ENCODE measurements at regions not wholly inside any gene's neighbourhood (a gene's known extent, or its start where the extent isn't known, plus 50 kb on each side); places are given as distances from the start of the nearest gene placed in this dataset.
"Not testable (repeated sequence)": the region's sequence is repeated elsewhere in the genome, so short reads cannot be mapped to it uniquely, and the experiment has no call there.

DNA sequence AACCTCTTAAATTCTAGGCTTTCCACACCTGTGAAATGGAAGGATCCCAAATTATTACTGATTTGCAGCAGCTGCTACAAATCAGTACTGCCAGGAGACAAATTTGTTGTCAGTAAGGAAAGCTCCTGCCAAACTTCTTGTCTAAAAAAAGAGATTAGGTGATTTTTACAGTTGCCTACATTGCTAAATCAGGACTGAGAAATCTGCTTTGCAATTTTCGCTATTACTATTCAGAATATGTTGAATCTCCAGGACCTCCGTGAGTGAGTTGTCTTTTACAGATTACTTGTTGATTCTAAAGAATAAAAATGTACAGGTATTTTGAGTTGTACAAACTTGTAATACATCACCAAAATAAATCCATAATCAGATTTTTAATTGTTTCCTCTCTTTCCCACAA, 1815.9 kb downstream of the PCDH9 start:
- no peak for DNase-seq (ENCODE audit: low read depth in 1 of 2, low spot score in 1 of 2)

DNA sequence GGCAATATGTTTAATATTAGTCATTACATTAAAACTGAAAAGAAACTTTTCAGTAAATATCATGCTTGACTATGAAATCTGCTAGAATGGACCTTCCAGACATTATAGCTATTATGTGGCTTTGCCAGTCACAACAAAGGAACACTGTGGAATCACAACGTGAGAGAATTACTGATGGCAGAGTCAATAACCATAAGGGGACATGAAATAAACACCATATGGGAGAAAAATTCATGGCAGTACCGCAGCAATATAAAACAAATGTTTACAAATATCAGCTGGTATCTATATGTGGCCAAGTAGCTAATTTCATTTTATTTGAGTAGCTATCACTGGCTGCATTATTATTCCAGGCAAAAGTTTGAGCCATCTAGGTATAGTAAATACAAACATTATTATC, 1818.6 kb downstream of the PCDH9 start:
- DNase-seq (ENCODE audit: low read depth in 1 of 2, low spot score in 1 of 2), result no peak

DNA sequence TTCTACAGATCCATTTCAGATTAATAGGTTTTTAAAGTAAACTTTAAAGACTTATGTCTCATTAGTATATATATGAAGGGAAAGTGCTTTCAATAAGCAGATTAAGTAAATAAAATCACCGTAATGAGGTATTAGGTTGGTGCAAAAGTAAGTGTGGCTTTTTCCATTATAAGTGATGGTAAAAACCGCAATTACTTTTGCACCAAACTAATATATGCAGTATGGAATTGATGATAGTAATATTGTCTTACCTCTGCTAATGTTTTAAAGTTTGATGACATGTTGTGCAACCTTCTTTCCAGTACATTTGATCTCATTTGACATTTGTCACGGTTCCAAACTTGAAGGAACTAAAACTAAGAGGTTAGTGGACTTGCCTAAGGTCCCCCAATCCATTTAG, 1819.3 kb downstream of the PCDH9 start:
- no peak for DNase-seq (ENCODE audit: low read depth in 1 of 2, low spot score in 1 of 2)

DNA sequence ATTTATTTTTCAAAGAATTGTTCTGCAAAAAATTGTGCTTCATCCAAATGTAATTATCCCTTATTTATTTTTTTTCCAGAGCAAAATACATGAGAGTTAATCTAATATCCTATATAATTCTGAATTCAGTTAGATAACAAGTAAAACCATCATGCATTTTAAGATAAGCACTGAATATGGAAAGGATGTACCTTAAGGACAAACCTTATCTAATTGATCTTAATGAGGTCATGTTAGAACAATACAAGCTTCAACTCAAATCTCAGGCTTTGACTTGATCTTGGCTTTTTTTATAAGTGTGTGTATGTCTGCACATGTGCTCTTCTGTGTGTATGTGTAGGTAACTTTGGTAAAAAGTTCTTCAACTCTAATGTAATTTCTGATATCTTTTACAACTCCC, 1828.8 kb downstream of the PCDH9 start:
- no peak for DNase-seq (ENCODE audit: low read depth in 1 of 2, low spot score in 1 of 2)

DNA sequence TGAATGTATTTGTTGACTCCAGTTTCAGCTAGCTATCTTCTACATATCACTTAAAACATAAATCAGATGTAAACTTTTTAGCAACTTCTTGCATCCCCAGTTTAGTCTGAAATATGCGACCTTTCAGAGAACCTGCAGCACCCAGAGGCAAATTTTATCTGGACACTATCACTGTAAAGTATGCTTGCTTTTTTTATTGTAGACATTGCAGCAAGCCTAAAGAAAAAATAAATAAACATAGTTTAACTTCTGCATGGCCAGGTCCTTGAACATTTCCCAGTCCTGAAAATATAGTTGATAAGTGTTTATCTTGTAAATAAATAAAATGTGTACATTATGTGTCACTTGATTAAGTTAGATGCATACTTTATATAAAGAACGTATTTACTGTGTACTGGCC, 1829.4 kb downstream of the PCDH9 start:
- no peak for DNase-seq (ENCODE audit: low read depth in 1 of 2, low spot score in 1 of 2)

DNA sequence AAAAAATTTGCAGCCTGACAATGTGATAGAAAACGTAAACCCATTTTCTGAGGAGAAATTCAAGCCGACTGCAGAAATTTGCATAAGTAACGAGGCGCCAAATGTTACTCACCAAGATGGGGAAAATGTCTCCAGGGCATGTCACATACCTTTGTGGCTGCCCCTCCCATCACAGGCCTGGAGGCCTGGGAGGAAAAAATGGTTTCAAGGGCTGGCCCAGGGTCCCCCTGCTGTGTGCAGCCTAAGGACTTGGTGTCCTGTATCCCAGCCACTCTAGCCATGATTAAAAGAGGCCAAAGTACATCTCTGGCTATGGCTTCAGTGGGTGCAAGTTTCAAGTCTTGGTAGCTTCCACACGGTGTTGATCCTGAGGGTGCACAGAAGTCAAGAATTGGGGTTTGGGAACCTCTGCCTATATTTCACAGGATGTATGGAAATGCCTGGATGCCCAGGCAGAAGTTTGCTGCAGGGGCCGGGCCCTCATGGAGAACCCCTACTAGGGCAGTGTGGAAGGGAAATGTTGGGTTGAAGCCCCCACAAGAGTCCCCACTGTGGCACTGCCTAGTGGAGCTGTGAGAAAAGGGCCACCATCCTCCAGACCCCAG, 1842.3 kb downstream of the PCDH9 start:
- no peak for DNase-seq (ENCODE audit: low read depth in 1 of 2, low spot score in 1 of 2)

DNA sequence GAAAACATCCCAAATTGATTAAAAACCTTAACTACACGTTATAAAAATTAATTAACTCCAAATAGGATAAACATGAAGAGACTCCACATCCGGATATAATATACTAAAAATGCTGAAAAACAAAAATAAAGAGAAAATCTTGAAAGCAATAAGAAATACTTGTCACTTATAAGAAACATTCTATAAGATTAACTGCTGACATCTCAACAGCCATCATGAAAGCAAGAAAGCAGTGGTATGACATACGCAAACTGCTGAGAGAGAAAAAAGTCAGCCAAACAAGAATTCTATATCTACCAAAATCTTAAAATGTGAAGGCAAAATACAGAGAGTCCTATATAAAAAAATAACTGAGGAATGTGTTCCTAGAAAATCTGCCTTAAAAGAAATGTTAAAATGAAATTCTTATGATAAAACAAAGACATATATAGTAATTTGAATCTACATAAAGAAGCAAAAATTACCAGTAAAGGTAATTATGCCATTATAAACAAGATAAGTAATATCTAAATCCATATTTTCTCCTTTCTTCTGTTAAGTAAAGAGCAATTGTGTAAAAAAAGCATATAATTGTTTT, 1851.1 kb downstream of the PCDH9 start:
- no peak for DNase-seq (ENCODE audit: low read depth in 1 of 2, low spot score in 1 of 2)

DNA sequence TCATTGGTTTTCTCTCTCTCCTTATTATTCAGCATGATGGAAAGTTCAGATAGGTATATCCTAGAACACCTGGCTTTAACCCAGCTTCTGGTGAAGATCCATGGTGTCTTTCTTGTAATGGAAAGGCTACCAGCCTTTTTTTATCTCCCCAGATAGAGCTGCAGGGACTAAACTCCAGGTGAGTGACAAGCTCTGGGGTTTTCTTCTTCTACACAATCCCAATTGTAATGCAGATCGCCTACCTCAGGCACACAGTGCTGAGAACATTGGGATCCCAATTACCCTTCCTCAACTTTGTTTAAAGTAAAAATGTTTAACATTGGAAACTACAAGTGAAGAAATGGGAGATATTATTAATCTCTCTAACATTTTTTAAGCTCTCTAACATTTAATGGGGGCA, 1851.7 kb downstream of the PCDH9 start:
- no peak for DNase-seq (ENCODE audit: low read depth in 1 of 2, low spot score in 1 of 2)

DNA sequence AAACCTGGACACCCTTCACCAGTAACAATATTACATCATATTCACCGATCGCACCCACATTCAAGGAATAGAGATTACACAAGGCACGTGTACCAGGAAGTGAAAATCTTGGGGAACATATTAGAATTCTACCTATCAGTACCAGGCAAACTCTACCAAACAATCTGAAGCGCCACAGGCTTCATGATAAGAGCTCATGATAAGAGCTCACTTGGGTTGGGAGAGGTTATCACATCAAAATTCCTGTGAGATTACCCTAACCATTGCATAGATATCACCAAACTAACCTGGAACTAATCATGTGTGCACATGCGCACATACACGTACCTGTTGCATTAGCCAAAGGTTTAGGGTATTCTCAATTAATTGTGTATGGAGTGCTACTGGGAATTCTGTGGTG, 1861.3 kb downstream of the PCDH9 start:
- DNase-seq (ENCODE audit: low read depth in 1 of 2, low spot score in 1 of 2), result no peak

DNA sequence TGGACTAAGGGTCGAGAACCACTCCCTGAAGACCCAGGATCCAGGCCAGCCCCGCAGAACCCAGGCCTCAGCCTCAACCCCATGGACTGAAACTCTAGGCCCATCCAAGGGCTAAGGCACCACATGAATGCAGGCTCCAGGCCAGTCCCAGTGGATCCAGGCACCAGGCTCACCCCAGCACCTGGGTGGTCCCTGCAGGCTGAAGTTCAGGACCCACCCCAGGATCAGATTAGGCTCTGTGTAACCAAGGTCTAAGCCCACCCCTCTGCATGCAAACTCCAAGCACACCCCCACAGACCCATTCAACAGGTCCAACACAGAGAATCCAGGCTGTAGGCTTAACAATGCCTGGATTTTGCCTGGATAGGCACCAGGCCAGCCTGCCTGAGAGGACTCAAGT, 1876.2 kb downstream of the PCDH9 start:
- no peak for DNase-seq (ENCODE audit: low read depth in 1 of 2, low spot score in 1 of 2)

DNA sequence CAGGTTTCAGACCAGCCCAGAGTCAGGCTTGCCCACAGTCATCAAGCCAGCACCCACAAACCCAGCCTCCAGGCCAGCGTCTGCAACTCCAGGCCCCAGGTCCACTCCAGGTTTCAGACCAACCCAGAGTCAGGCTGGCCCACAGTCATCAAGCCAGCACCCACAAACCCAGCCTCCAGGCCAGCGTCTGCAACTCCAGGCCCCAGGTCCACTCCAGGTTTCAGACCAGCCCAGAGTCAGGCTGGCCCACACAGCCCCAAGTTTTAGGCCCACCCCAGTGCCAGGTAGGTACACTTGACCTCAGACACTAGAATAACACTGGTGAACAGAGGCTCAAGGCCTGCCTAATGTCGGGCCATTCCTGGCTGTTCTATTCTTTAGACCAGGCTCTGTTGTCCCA, 1877.0 kb downstream of the PCDH9 start:
- not testable (repeated sequence) for DNase-seq (ENCODE audit: low read depth in 1 of 2, low spot score in 1 of 2)

DNA sequence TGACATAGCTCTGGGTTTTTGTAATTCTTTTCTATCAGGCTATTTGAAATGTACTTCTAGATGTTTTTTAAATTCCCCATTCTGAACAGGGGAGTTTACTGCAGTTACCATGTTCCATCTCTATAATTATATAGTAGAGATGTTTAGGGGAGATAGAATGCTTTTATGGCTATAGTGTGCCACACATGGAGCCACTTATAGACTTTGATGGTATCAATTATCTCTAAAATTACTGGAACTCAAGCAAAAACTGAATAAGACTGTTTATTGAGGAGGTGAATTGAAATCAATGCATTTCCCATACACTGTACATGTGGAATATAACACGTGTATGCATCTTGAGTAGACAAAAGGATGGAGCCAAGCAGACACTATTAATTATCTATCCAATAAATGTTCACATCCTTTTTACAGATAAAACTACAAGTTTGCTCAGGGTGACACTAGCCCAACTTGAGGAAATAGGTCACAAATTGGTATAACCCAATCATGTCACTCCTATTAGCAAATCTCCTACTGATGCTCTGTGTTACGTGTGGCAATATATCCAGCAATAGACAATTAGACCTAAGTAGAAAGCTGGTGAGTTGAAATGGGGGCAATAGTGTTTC, 1882.6 kb downstream of the PCDH9 start:
- DNase-seq (ENCODE audit: low read depth in 1 of 2, low spot score in 1 of 2), result no peak

DNA sequence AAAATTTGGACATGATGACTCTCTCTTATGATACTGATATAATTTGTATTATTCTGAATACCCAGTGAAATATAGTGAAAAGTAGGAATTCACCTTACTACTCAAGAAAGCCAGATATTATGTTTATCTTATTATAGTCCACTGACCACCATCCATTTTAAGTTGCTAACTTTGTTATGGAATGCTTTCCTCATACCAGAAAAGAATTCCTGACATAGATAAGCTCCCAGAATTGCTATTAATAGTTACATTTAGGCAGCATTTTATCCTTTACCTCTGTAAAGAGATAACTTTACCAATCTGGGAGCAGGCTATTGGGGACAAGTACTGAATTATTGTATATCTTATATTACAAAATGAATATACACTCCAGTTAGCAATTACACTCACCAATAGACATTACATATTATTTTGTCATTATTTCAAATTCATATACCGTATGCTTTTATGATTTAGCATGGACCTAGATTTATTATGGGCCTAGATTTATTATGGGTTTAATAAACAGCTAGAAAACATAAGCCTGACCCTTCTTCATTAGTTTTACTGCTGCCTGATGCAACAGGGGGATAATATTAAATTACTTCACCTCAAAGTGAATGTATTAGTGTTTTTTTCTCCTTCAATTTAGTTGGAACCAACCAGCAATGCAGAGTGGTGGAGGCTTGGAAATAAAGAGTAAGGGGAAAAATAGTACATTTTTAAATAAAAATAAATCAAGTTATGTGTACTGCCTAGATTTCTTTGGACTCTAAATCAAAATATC, 1886.1 kb downstream of the PCDH9 start:
- no peak for DNase-seq (ENCODE audit: low read depth in 1 of 2, low spot score in 1 of 2)

DNA sequence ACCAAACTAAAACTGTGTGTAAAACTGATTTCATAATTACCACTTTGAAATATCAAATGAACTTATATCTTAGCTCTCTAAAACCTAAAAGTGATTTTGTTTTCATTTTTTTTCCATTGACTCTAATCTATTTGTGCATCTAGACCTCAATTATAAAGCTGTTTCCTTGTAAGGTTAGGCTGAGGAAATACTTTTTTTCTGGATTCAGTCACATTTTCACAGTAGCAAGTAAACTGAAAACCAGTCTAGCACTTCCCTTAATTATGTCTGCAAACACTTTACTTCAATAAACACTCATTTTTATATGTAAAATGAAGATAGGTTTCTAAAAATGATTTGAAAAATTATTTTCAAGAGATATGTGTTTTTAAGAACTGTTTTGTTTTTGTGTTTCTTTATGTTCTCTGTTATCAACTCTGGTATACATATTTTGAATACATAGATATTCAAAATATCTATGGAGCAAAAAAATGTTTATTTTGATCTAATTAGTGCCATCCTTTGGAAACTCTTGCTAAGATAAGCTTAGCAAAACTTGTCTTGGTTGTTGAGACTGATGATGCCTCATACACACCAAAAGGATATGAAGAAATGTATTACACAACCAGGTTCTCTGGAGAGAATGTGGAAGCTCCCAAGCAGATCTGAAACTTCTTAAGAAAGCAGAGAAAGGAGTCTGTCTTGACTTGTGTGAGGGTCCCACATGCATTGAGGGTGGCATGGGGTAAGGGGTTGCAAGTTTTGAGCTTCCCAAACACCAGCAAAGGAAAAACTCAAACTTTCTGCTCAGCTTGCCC, 1887.4 kb downstream of the PCDH9 start:
- DNase-seq (ENCODE audit: low read depth in 1 of 2, low spot score in 1 of 2), result no peak

DNA sequence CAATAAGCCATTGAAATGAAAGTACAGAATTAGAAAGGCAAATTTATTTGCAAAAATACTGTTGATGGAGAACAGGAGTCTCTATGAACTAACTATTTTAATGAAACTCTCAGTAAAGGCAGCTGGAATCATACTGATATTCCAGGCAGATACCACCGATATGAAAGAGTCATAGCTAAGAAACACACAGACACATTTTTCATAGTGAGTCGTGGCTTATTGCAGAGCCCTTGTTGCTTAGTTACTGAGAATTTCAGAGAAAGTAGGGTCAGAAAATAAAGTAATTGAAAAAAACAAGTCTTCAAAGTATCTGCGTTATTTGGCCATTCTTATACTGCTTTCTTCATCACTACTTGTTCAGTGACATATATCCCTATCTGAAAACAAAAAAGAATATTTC, 1890.9 kb downstream of the PCDH9 start:
- no peak for DNase-seq (ENCODE audit: low read depth in 1 of 2, low spot score in 1 of 2)

DNA sequence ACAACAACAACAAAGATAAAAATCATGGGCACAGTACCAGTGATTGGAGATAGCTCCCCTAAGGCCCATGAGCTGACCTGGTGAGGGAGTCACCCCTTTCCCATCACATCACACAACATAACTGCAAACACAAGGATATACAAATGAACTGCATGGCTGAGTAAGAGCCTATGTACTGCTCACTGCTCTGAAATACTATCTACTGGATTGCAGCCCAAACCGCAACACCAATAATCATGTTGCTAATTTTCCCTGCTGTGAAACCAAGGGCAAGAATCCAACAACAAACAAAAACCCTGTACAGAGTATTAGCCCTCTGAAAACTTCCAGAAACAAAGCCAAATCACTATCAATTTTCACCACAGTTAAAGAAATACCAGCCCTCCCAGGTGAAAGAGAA, 1893.2 kb downstream of the PCDH9 start:
- no peak for DNase-seq (ENCODE audit: low read depth in 1 of 2, low spot score in 1 of 2)

DNA sequence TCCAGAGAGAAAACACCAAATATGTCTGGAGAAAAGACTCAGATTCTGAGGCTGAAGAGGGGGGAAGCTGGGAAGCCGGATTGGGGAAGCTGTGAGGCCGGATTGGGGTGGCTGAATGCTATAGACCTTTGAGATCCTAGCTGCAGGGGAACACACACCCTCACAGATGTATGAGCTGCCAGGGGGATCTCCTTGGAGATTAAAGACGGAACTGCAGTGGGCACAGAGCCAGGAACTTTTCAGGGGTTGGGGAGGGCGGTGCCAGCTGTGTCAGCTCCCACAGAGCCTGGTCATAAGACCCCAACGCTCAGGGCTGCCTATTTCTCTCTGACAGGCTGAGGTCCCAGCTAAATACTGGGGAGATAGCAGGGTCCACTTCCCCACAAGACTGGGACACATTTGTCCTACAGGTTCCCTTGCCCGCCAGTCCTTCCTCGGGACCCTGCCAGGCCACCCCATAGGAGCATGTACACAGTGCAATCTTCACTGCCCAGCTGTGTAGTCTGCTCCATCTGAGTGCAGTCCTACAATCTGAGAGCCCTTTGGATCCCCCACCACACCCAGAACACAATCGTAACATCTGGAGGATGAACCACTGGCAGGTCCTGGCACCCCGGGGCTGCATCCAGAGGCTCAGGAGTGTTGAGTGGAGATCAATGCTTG, 1893.9 kb downstream of the PCDH9 start:
- DNase-seq (ENCODE audit: low read depth in 1 of 2, low spot score in 1 of 2), result no peak

DNA sequence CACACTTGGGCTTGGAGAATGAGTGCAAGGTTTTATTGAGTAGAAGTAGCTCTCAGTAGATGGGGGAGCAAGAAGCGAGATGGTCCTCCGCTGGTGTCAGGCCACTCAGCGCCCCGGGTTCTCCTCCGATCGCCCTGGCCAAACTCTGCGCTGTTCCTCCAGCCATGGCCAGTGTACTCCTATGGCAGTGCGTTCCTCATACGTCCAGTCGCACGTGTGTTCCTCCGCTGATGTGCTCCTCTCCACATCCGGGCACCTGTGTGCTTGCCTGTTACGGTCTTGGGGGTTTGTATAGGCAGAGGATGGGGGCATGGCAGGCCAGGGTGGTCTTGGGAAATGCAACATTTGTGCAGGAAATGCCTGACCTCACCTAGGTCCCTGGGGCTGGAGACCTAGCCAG, 1899.4 kb downstream of the PCDH9 start:
- no peak for DNase-seq (ENCODE audit: low read depth in 1 of 2, low spot score in 1 of 2)

DNA sequence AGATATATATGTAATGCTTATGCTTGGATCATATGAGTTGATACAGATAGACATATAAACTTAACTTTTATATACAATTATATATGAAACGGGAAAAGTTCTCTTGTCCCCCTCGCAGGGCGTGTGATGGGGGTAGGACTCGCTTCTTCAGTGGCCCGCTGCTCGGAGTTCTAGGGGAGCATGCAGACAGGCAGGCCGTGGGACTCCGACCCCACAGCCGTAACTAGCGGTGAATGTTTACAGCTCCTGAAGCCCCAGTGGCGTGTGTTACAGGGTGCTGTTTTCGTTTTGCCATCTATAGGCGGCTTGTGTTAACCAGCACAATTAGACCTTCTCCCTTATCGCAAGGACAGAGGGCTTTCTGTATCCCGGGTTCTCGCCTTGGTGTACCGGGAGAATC, 1899.8 kb downstream of the PCDH9 start:
- DNase-seq (ENCODE audit: low read depth in 1 of 2, low spot score in 1 of 2), result no peak

DNA sequence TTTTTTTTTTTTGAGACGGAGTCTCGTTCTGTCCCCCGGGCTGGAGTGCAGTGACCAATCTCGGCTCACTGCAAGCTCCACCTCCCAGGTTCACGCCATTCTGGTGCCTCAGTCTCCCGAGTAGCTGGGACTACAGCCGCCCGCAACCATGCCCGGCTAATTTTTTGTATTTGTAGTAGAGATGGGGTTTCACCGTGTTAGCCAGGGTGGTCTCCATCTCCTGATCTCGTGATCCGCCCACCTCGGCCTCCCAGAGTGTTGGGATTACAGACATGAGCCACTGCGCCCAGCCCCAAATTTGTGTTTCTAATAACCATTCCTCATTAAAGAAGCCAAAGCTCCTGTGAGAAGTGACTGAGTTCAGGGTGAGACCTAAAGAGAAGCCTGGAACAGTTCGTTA, 1906.9 kb downstream of the PCDH9 start:
- not testable (repeated sequence) for DNase-seq (ENCODE audit: low read depth in 1 of 2, low spot score in 1 of 2)

DNA sequence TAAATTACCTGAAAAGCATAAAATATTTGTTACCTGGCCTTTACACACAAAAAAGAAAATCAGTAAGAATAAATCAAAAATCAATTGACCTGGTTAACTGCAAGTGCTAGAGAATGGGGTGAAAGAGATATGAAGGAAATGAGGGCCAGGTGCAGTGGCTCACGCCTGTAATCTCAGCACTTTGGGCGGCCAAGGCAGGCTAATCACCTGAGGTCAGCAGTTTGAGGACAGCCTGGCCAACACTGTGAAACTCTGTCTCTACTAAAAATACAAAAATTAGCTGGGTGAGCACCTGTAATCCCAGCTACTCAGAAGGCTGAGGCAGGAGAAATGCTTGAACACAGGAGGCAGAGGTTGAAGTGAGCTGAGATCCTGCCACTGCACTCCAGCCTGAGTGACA, 1908.7 kb downstream of the PCDH9 start:
- DNase-seq (ENCODE audit: low read depth in 1 of 2, low spot score in 1 of 2), result not testable (repeated sequence)

All from activated CD4-positive, alpha-beta T cell treated with anti-CD3 and anti-CD28 coated beads, Interleukin-2, amount 50 U/mL, for 24 hours (primary cell).